Activated T-cell treated with anti-CD3 and anti-CD28 coated beads, Interleukin-2, amount 50 U/mL, for 24 hours (primary cell): ENCODE measurements at regions not wholly inside any gene's neighbourhood (a gene's known extent, or its start where the extent isn't known, plus 50 kb on each side); places are given as distances from the start of the nearest gene placed in this dataset.

Experiments used
- DNase-seq: peaks from one replicate; pipeline ENCODE4 v3.0.0-alpha.2; 2020
- H3K27ac Mint-ChIP-seq: 2 replicates; pipeline ENCODE4 v1.8.0; 2020; ENCODE audit warnings: mild to moderate bottlenecking, mixed read lengths
- H3K27me3 Mint-ChIP-seq: 2 replicates; pipeline ENCODE4 v1.8.0; 2020; ENCODE audit warnings: mixed read lengths
- H3K36me3 Mint-ChIP-seq: 2 replicates; pipeline ENCODE4 v1.8.0; 2020; ENCODE audit warnings: low read depth, mixed read lengths
- H3K4me1 Mint-ChIP-seq: 2 replicates; pipeline ENCODE4 v1.8.0; 2020; ENCODE audit warnings: low read depth, mixed read lengths
- H3K4me3 Mint-ChIP-seq: 2 replicates; pipeline ENCODE4 v1.8.0; 2020; ENCODE audit warnings: mild to moderate bottlenecking, moderate library complexity, mixed read lengths
- H3K9me3 Mint-ChIP-seq: 2 replicates; pipeline ENCODE4 v1.8.0; 2020; ENCODE audit warnings: mixed read lengths

GRCh38 chr2:186201371-186201770 is 284.7 kb upstream of the ZC3H15 start:
- no peak for DNase-seq
- Mint-ChIP-seq H3K27me3 (no peaks in the 10 kb centered on the region), H3K9me3 (no peaks in the 10 kb centered on the region), H3K4me3 (no peak overlapping the region), H3K36me3 (no peaks in the 10 kb centered on the region), H3K4me1 (peaks cover 3% of the 10 kb centered on the region), H3K27ac (no peak overlapping the region)

- Mint-ChIP-seq H3K36me3 (no peaks in the 10 kb centered on the region), H3K27me3 (no peaks in the 10 kb centered on the region), H3K4me3 (no peak overlapping the region), H3K4me1 (peaks cover 3% of the 10 kb centered on the region), H3K9me3 (no peaks in the 10 kb centered on the region), H3K27ac (no peak overlapping the region)
- DNase-seq: no peak
Observed at GRCh38 chr2:186205254-186205911, 280.7 kb upstream of the ZC3H15 start.

GRCh38 chr2:186209532-186209931 is 276.5 kb upstream of the ZC3H15 start:
- Mint-ChIP-seq H3K9me3 (no peaks in the 10 kb centered on the region), H3K4me1 (no peaks in the 10 kb centered on the region), H3K4me3 (no peak overlapping the region), H3K27me3 (no peaks in the 10 kb centered on the region), H3K36me3 (no peaks in the 10 kb centered on the region), H3K27ac (no peak overlapping the region)
- no peak for DNase-seq

GRCh38 chr2:186220409-186220808 is 265.7 kb upstream of the ZC3H15 start:
- no peaks in the 10 kb centered on the region for H3K27me3 Mint-ChIP-seq
- no peak overlapping the region for H3K27ac Mint-ChIP-seq
- no peak overlapping the region for H3K4me3 Mint-ChIP-seq
- no peaks in the 10 kb centered on the region for H3K4me1 Mint-ChIP-seq
- H3K9me3 Mint-ChIP-seq: peaks cover 18% of the 10 kb centered on the region
- H3K36me3 Mint-ChIP-seq: peaks cover 8% of the 10 kb centered on the region
- DNase-seq: no peak

- no peak overlapping the region for H3K4me3 Mint-ChIP-seq
- H3K9me3 Mint-ChIP-seq: peaks cover 65% of the 10 kb centered on the region
- no peaks in the 10 kb centered on the region for H3K4me1 Mint-ChIP-seq
- no peaks in the 10 kb centered on the region for H3K27me3 Mint-ChIP-seq
- H3K27ac Mint-ChIP-seq: no peak overlapping the region
- H3K36me3 Mint-ChIP-seq: peaks cover 57% of the 10 kb centered on the region
- no peak for DNase-seq
Observed at GRCh38 chr2:186229265-186229664, 256.8 kb upstream of the ZC3H15 start.

- Mint-ChIP-seq H3K4me1 (no peaks in the 10 kb centered on the region), H3K27me3 (no peaks in the 10 kb centered on the region), H3K27ac (no peak overlapping the region), H3K36me3 (peaks cover under 1% of the 10 kb centered on the region), H3K4me3 (no peak overlapping the region), H3K9me3 (peaks cover 6% of the 10 kb centered on the region)
- no peak for DNase-seq
Observed at GRCh38 chr2:186241874-186242273, 244.2 kb upstream of the ZC3H15 start.

GRCh38 chr2:186254759-186255158 is 231.3 kb upstream of the ZC3H15 start:
- no peak for DNase-seq
- no peak overlapping the region for H3K4me3 Mint-ChIP-seq
- H3K36me3 Mint-ChIP-seq: peaks cover 1% of the 10 kb centered on the region
- no peak overlapping the region for H3K27ac Mint-ChIP-seq
- no peaks in the 10 kb centered on the region for H3K4me1 Mint-ChIP-seq
- no peaks in the 10 kb centered on the region for H3K9me3 Mint-ChIP-seq
- no peaks in the 10 kb centered on the region for H3K27me3 Mint-ChIP-seq

GRCh38 chr2:186255823-186256222 is 230.2 kb upstream of the ZC3H15 start:
- H3K36me3 Mint-ChIP-seq: peaks cover 1% of the 10 kb centered on the region
- no peak overlapping the region for H3K4me3 Mint-ChIP-seq
- H3K4me1 Mint-ChIP-seq: no peaks in the 10 kb centered on the region
- no peak for DNase-seq
- H3K27ac Mint-ChIP-seq: no peak overlapping the region
- no peaks in the 10 kb centered on the region for H3K27me3 Mint-ChIP-seq
- H3K9me3 Mint-ChIP-seq: no peaks in the 10 kb centered on the region

- peaks cover 1% of the 10 kb centered on the region for H3K36me3 Mint-ChIP-seq
- no peak overlapping the region for H3K27ac Mint-ChIP-seq
- H3K4me3 Mint-ChIP-seq: no peak overlapping the region
- no peaks in the 10 kb centered on the region for H3K27me3 Mint-ChIP-seq
- DNase-seq: no peak
- H3K9me3 Mint-ChIP-seq: no peaks in the 10 kb centered on the region
- H3K4me1 Mint-ChIP-seq: no peaks in the 10 kb centered on the region
Observed at GRCh38 chr2:186256540-186256939, 229.5 kb upstream of the ZC3H15 start.

- Mint-ChIP-seq H3K4me1 (no peaks in the 10 kb centered on the region), H3K4me3 (no peak overlapping the region), H3K36me3 (peaks cover 15% of the 10 kb centered on the region), H3K9me3 (peaks cover 17% of the 10 kb centered on the region), H3K27ac (no peak overlapping the region), H3K27me3 (no peaks in the 10 kb centered on the region)
- no peak for DNase-seq
Observed at GRCh38 chr2:186263673-186264250, 222.3 kb upstream of the ZC3H15 start.

GRCh38 chr2:186269536-186269935 is 216.5 kb upstream of the ZC3H15 start:
- no peak overlapping the region for H3K4me3 Mint-ChIP-seq
- no peak overlapping the region for H3K27ac Mint-ChIP-seq
- no peaks in the 10 kb centered on the region for H3K27me3 Mint-ChIP-seq
- DNase-seq: no peak
- H3K4me1 Mint-ChIP-seq: no peaks in the 10 kb centered on the region
- peaks cover 22% of the 10 kb centered on the region for H3K9me3 Mint-ChIP-seq
- H3K36me3 Mint-ChIP-seq: peaks cover 23% of the 10 kb centered on the region

GRCh38 chr2:186273953-186274352 is 212.1 kb upstream of the ZC3H15 start:
- Mint-ChIP-seq H3K4me1 (no peaks in the 10 kb centered on the region), H3K27me3 (no peaks in the 10 kb centered on the region), H3K9me3 (peaks cover 6% of the 10 kb centered on the region), H3K4me3 (no peak overlapping the region), H3K36me3 (peaks cover 10% of the 10 kb centered on the region), H3K27ac (no peak overlapping the region)
- DNase-seq: no peak

GRCh38 chr2:186274936-186275575 is 211.0 kb upstream of the ZC3H15 start:
- no peak for DNase-seq
- H3K27me3 Mint-ChIP-seq: no peaks in the 10 kb centered on the region
- peaks cover 10% of the 10 kb centered on the region for H3K36me3 Mint-ChIP-seq
- H3K4me1 Mint-ChIP-seq: no peaks in the 10 kb centered on the region
- no peak overlapping the region for H3K27ac Mint-ChIP-seq
- H3K4me3 Mint-ChIP-seq: no peak overlapping the region
- H3K9me3 Mint-ChIP-seq: peaks cover 6% of the 10 kb centered on the region

GRCh38 chr2:186276909-186277308 is 209.2 kb upstream of the ZC3H15 start:
- H3K27ac Mint-ChIP-seq: no peak overlapping the region
- H3K4me3 Mint-ChIP-seq: no peak overlapping the region
- H3K27me3 Mint-ChIP-seq: no peaks in the 10 kb centered on the region
- H3K36me3 Mint-ChIP-seq: peaks cover 12% of the 10 kb centered on the region
- H3K9me3 Mint-ChIP-seq: peaks cover 6% of the 10 kb centered on the region
- H3K4me1 Mint-ChIP-seq: no peaks in the 10 kb centered on the region
- no peak for DNase-seq

GRCh38 chr2:186281726-186282125 is 204.3 kb upstream of the ZC3H15 start:
- Mint-ChIP-seq H3K4me3 (no peak overlapping the region), H3K36me3 (peaks cover 5% of the 10 kb centered on the region), H3K27me3 (no peaks in the 10 kb centered on the region), H3K4me1 (no peaks in the 10 kb centered on the region), H3K27ac (no peak overlapping the region), H3K9me3 (peaks cover 3% of the 10 kb centered on the region)
- no peak for DNase-seq
